ENCODE measurements at regions not wholly inside any gene's neighbourhood (a gene's known extent, or its start where the extent isn't known, plus 50 kb on each side); places are given as distances from the start of the nearest gene placed in this dataset.

DNA sequence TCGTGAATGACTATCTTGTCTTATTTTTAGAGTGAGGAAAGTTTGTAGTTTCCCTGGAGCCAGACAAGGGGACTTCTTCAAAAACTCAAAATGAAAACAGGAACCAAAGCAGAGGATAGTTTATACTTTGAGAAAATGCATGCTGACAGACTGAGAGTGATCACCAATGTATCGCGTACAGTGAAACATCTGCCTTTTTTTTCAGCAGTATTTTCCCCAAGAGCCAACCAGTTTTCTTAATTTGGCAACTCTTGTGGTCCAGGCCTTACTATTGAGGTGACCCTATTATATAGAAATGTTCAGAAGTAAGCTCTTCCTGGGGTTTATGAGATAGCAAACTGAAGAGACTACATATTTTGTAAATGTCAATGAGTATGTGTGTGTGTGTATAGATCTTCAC lies 153.7 kb upstream of the VRK2 start:
- TF ChIP-seq, protein P1, sequence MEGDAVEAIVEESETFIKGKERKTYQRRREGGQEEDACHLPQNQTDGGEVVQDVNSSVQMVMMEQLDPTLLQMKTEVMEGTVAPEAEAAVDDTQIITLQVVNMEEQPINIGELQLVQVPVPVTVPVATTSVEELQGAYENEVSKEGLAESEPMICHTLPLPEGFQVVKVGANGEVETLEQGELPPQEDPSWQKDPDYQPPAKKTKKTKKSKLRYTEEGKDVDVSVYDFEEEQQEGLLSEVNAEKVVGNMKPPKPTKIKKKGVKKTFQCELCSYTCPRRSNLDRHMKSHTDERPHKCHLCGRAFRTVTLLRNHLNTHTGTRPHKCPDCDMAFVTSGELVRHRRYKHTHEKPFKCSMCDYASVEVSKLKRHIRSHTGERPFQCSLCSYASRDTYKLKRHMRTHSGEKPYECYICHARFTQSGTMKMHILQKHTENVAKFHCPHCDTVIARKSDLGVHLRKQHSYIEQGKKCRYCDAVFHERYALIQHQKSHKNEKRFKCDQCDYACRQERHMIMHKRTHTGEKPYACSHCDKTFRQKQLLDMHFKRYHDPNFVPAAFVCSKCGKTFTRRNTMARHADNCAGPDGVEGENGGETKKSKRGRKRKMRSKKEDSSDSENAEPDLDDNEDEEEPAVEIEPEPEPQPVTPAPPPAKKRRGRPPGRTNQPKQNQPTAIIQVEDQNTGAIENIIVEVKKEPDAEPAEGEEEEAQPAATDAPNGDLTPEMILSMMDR (IDR thresholded peaks at IDR 0.05), result no peak
- TF ChIP-seq POLR2A (IDR thresholded peaks at IDR 0.05) (no peak), EP300 (IDR thresholded peaks at IDR 0.05) (no peak)

Measured in tibial nerve (tissue), 4 donors.